Naive thymus-derived CD4-positive, alpha-beta T cell (primary cell): ENCODE measurements at regions not wholly inside any gene's neighbourhood (a gene's known extent, or its start where the extent isn't known, plus 50 kb on each side); places are given as distances from the start of the nearest gene placed in this dataset.

Experiments
- ATAC-seq: fragments of 150-1000 bp; cut with Tn5 transposase; 2 replicates; pipeline ENCODE4 v1.10.0; 2021; ENCODE audit warnings: mild to moderate bottlenecking, moderate library complexity
- CTCF ChIA-PET: fragments of 350-600 bp; sonication (Branson Sonifier 250); formaldehyde crosslinking; loops from one replicate; lab custom pipeline; 2021; ENCODE audit warnings: antibody characterized with exemption; lab: Charles Lee
- POLR2A ChIA-PET: fragments of 350-600 bp; sonication (Branson Sonifier 250); formaldehyde crosslinking; loops from one replicate; lab custom pipeline; 2021; ENCODE audit warnings: antibody characterized with exemption, inconsistent platforms; lab: Charles Lee
- DNase-seq, 9 donors: peaks; one replicate each; pipeline versions ENCODE4 v3.0.0 to v3.0.0-alpha.2; 2020 to 2022; ENCODE audit warnings: mixed read lengths in 1 of 9
- H3K27ac ChIP-seq: one replicate; pipeline ENCODE4 v1.7.0; 2013; ENCODE audit warnings: mild to moderate bottlenecking, low read depth, low read length, moderate library complexity
- H3K27me3 ChIP-seq, 2 donors: one replicate each; pipeline ENCODE4 v1.7.0; 2013; ENCODE audit warnings: low read length in 2 of 2, mild to moderate bottlenecking in 2 of 2, moderate library complexity in 2 of 2; ENCODE audit not compliant: control insufficient read depth in 2 of 2, insufficient read depth in 2 of 2
- H3K36me3 ChIP-seq, 3 experiments: 1 replicate in 2 of 3; 2 replicates in 1 of 3; pipeline ENCODE4 v1.7.0; 2013; ENCODE audit warnings: low read length in 3 of 3, mild to moderate bottlenecking in 3 of 3, moderate library complexity in 1 of 3; ENCODE audit not compliant: insufficient read depth in 3 of 3, control insufficient read depth in 2 of 3
- H3K4me1 ChIP-seq, 2 donors: one replicate each; pipeline ENCODE4 v1.7.0; 2013; ENCODE audit warnings: low read length in 2 of 2, mild to moderate bottlenecking in 2 of 2, moderate library complexity in 1 of 2; ENCODE audit not compliant: control insufficient read depth in 2 of 2, insufficient read depth in 2 of 2
- H3K4me3 ChIP-seq: 2 replicates; pipeline ENCODE4 v1.7.0; 2013; ENCODE audit warnings: mild to moderate bottlenecking, low read length
- H3K9me3 ChIP-seq, 3 experiments: 1 replicate in 2 of 3; 2 replicates in 1 of 3; pipeline ENCODE4 v1.7.0; 2013; ENCODE audit warnings: low read length in 3 of 3; ENCODE audit not compliant: control insufficient read depth in 2 of 3
- H3K27ac Mint-ChIP-seq, 9 donors: one replicate each; pipeline ENCODE4 v1.8.0; 2020 to 2022; ENCODE audit warnings: mixed read lengths in 9 of 9, mild to moderate bottlenecking in 8 of 9, moderate library complexity in 5 of 9, inconsistent platforms in 2 of 9
- H3K27me3 Mint-ChIP-seq, 5 donors: one replicate each; pipeline ENCODE4 v1.8.0; 2021 to 2022; ENCODE audit warnings: mixed read lengths in 5 of 5, mild to moderate bottlenecking in 1 of 5
- H3K36me3 Mint-ChIP-seq, 5 donors: one replicate each; pipeline ENCODE4 v1.8.0; 2020 to 2022; ENCODE audit warnings: mixed read lengths in 5 of 5, mild to moderate bottlenecking in 3 of 5, inconsistent platforms in 1 of 5
- H3K4me1 Mint-ChIP-seq, 7 donors: one replicate each; pipeline ENCODE4 v1.8.0; 2020 to 2022; ENCODE audit warnings: mixed read lengths in 7 of 7, mild to moderate bottlenecking in 3 of 7, inconsistent platforms in 1 of 7
- H3K4me3 Mint-ChIP-seq, 10 donors: one replicate each; pipeline ENCODE4 v1.8.0; 2020 to 2022; ENCODE audit warnings: mild to moderate bottlenecking in 10 of 10, mixed read lengths in 10 of 10, moderate library complexity in 6 of 10, inconsistent platforms in 2 of 10
- H3K9me3 Mint-ChIP-seq, 11 donors: one replicate each; pipeline ENCODE4 v1.8.0; 2020 to 2022; ENCODE audit warnings: mixed read lengths in 11 of 11, mild to moderate bottlenecking in 4 of 11, inconsistent platforms in 1 of 11, moderate library complexity in 1 of 11
- intact Hi-C, 2 donors: fragments of 100-400 bp; cut with micrococcal nuclease; formaldehyde crosslinking; loops; one replicate each; pipeline ENCODE4 v1.15.1; 2023

DNA sequence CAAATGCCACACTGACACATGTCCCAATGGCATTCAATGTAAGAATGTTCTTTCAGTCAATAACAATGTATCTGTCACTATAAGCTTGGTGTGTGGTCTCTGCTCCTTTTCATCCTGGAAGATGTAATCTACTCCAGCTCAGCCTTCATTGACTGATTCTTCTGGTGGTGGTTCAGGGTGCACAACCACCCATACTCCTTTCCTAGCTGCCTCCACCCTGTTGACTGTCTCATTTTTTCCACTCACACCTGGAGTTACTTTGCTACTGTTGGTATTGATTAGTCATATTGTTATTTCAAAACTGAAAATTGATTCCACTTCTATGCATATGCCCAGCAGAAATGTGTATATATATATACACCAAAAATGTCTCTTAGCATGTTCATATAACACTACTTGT lies 140.5 kb downstream of the ASB9 start:
- H3K9me3 Mint-ChIP-seq, result peaks cover 0 to 5% (median 0%) of the 10 kb centered on the region in 11 donors
- ChIA-PET CTCF (no interaction called here), POLR2A (no interaction called here)
- H3K27me3 Mint-ChIP-seq, result peaks cover 0 to 5% (median 0%) of the 10 kb centered on the region in 5 donors
- intact Hi-C loops, result no loop called here
- H3K4me1 Mint-ChIP-seq, result no peaks in the 10 kb centered on the region
- H3K27me3 ChIP-seq, result no peaks in the 10 kb centered on the region
- no peak overlapping the region for H3K4me3 ChIP-seq
- DNase-seq (no peak), ATAC-seq (no peak)
- H3K36me3 ChIP-seq, result no peaks in the 10 kb centered on the region
- peaks cover 0 to 4% (median 0%) of the 10 kb centered on the region in 5 donors for H3K36me3 Mint-ChIP-seq
- H3K27ac Mint-ChIP-seq, result no peak overlapping the region
- no peak overlapping the region for H3K27ac ChIP-seq
- H3K4me3 Mint-ChIP-seq, result no peak overlapping the region
- H3K9me3 ChIP-seq, result no peaks in the 10 kb centered on the region
- no peaks in the 10 kb centered on the region for H3K4me1 ChIP-seq

DNA sequence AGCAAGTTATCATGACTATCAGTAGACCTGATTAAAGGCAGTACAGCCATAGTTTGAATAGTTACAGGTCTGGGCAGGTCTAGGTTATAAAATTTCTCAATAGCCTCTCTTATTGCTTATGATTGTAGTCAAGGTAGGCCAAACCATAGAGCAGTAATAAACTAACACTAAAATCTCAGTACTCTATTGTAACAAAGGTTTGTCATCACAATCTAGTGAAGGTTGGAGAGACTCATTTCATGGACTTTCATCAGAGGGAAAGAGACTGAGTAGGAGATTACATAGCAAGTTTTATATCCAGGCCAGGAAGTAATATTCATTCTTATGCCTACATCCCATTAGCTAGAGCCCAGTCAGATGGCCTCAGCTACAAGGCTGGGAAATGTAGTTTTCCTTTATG lies 141.0 kb downstream of the ASB9 start:
- ChIA-PET CTCF (no interaction called here), POLR2A (no interaction called here)
- intact Hi-C loops, result no loop called here
- Histone ChIP-seq H3K36me3 (no peaks in the 10 kb centered on the region), H3K4me1 (no peaks in the 10 kb centered on the region), H3K27me3 (no peaks in the 10 kb centered on the region), H3K27ac (no peak overlapping the region), H3K9me3 (no peaks in the 10 kb centered on the region), H3K4me3 (no peak overlapping the region)
- no peak overlapping the region for H3K4me3 Mint-ChIP-seq
- H3K4me1 Mint-ChIP-seq, result no peaks in the 10 kb centered on the region
- no peaks in the 10 kb centered on the region for H3K36me3 Mint-ChIP-seq
- peaks cover 0 to 1% (median 0%) of the 10 kb centered on the region in 11 donors for H3K9me3 Mint-ChIP-seq
- DNase-seq (no peak), ATAC-seq (no peak)
- peaks cover 0 to 5% (median 0%) of the 10 kb centered on the region in 5 donors for H3K27me3 Mint-ChIP-seq
- H3K27ac Mint-ChIP-seq, result no peak overlapping the region

DNA sequence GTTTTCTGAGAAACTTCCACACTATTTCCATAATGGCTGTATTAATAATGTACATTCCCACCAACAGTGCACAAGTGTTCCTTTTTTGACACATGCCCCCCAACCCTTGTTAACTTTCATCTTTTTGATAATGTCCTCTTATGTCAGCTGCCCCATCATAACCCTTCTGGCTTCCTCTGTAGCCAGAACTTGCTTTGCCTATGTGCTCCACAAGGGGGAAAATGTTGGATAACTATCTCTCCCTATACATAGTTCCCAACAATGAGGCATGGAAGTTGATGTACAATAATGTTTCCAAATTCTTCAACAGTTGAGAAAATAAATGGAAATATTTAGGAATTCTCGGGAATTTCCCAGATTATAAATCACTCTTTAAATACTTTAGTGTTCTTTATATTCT lies 142.9 kb downstream of the ASB9 start:
- ChIA-PET POLR2A (no interaction called here), CTCF (no interaction called here)
- Histone ChIP-seq H3K27me3 (no peaks in the 10 kb centered on the region), H3K4me3 (no peak overlapping the region), H3K9me3 (no peaks in the 10 kb centered on the region), H3K27ac (no peak overlapping the region), H3K4me1 (no peaks in the 10 kb centered on the region), H3K36me3 (no peaks in the 10 kb centered on the region)
- Mint-ChIP-seq H3K36me3 (no peaks in the 10 kb centered on the region), H3K27ac (no peak overlapping the region), H3K9me3 (no peaks in the 10 kb centered on the region), H3K27me3 (peaks cover 0 to 5% (median 0%) of the 10 kb centered on the region in 5 donors), H3K4me3 (no peak overlapping the region), H3K4me1 (no peaks in the 10 kb centered on the region)
- ATAC-seq, result no peak
- intact Hi-C loops, result no loop called here
- DNase-seq, result no peak

DNA sequence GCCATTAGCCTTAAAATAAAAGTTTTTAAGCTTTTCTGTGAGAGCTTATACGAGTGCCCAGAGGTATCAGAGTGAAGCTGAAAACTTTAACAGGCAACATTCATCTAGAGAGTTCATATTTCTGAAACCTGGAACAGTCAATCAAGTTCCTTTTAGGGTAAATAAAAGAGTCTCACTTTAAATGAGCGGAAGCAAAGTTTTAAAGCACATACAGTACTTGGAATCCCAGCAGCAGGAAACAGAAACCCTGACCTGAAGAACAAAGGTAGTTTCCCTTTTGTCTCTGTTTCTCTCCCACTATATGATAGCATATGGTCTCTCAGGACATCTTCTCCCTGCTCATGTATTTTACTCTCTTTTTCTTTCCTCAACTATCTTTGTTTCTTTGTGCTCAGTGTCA lies 153.0 kb downstream of the ASB9 start:
- H3K27me3 Mint-ChIP-seq, result peaks cover 0 to 2% (median 0%) of the 10 kb centered on the region in 5 donors
- H3K27ac ChIP-seq, result no peak overlapping the region
- H3K4me1 ChIP-seq, result no peaks in the 10 kb centered on the region
- CTCF ChIA-PET, result interaction anchor here (1.1 kb wide), 1 partner anchor 126 kb away, joined by 3 read pairs; no protein-coding TSS in a partner anchor
- H3K27me3 ChIP-seq, result no peaks in the 10 kb centered on the region
- ATAC-seq (no peak), DNase-seq (no peak)
- H3K36me3 ChIP-seq, result no peaks in the 10 kb centered on the region
- H3K36me3 Mint-ChIP-seq, result peaks cover 0 to 2% (median 0%) of the 10 kb centered on the region in 5 donors
- peaks cover 0 to 3% (median 0%) of the 10 kb centered on the region in 7 donors for H3K4me1 Mint-ChIP-seq
- H3K4me3 ChIP-seq, result no peak overlapping the region
- no peaks in the 10 kb centered on the region for H3K9me3 Mint-ChIP-seq
- no peaks in the 10 kb centered on the region for H3K9me3 ChIP-seq
- POLR2A ChIA-PET, result no interaction called here
- intact Hi-C loops, result no loop called here
- no peak overlapping the region for H3K27ac Mint-ChIP-seq
- no peak overlapping the region for H3K4me3 Mint-ChIP-seq

DNA sequence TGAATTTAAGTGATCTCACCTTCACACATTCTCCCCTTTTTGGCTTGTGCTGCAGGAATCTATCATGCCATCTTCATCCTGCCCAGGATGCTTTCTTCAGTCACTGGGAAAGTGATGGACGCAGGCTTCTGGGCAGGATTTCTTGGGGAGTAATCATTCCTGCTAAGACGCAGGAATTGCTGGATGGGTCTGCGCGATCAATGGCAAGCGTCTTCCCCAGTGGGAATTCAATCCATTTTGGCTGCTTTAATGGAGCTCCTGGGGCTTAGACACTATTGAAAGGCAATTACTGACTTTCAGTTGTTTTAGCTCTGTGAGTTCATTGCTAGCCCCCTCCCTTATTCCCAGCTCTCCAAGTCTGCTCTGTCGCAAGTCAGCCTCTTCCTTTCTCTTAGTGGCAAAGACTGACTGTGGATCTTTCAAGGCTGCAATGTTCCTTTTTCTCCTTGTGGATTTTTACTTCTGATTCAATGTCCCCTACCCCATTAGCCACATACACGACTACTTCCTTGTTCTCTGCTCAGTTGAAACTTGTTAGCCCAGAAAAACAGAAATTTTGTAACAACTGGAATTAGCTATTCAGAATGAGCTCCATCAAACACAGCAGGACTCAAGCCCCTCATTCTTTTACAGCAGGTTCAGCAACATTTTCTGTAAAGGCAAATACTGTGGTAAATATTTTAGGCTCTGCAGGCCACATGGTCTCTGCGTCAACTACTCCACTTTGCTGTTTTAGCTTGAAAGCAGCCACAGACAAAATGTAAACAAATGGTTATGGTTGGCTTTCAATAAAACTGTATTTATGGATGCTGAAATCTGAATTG lies 154.9 kb downstream of the ASB9 start:
- no peaks in the 10 kb centered on the region for H3K36me3 ChIP-seq
- no peak for ATAC-seq
- intact Hi-C loops, result no loop called here
- ChIA-PET POLR2A (no interaction called here), CTCF (interaction anchor here (0.6 to 0.7 kb wide), 2 partner anchors 124 to 155 kb away, joined by 3 read pairs; partner anchors contain the start of gene ASB9)
- Mint-ChIP-seq H3K27ac (no peak overlapping the region), H3K4me1 (peaks cover 0 to 3% (median 0%) of the 10 kb centered on the region in 7 donors), H3K36me3 (peaks cover 0 to 2% (median 0%) of the 10 kb centered on the region in 5 donors), H3K27me3 (peaks cover 0 to 2% (median 0%) of the 10 kb centered on the region in 5 donors), H3K9me3 (no peaks in the 10 kb centered on the region), H3K4me3 (no peak overlapping the region)
- no peaks in the 10 kb centered on the region for H3K27me3 ChIP-seq
- no peak for DNase-seq
- no peaks in the 10 kb centered on the region for H3K9me3 ChIP-seq
- no peak overlapping the region for H3K27ac ChIP-seq
- no peaks in the 10 kb centered on the region for H3K4me1 ChIP-seq
- H3K4me3 ChIP-seq, result no peak overlapping the region

DNA sequence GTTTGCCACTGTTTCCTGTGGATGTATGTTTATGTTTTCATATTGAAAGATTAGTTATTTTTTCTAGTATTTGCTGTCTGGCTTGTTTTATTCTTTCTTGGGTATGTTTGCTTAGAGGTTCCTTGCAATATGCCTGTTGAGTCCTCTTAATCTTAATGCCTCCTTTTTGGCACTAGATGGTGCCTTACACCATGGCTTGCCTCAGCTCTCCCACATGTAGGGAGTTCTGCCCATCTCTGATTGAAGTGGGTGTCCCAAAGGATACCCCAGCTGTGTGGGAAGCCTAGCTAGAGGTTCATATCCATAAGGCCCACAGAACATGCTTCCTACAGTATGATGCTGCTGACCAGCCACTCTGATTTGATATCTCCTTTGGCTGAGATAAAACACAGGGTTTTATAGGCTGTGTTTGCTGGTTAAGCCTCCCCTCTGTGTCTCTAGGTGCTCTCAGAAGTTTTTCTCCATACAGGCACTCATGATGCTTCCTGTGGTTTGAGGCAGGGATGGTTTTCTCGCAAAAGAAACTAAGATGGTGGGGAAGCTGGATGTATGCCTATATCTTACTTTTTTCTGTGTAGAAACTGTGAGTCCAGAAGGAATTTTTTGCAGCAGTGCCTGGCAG lies 162.4 kb downstream of the ASB9 start:
- H3K4me1 Mint-ChIP-seq, result peaks cover 0 to 17% (median 7%) of the 10 kb centered on the region in 7 donors
- intact Hi-C loops, result loop anchor here (1.0 kb wide), 3 partner anchors 35 to 136 kb away; no protein-coding TSS in a partner anchor
- Histone ChIP-seq H3K4me1 (no peaks in the 10 kb centered on the region), H3K27me3 (no peaks in the 10 kb centered on the region), H3K9me3 (no peaks in the 10 kb centered on the region), H3K27ac (no peak overlapping the region), H3K36me3 (no peaks in the 10 kb centered on the region), H3K4me3 (no peak overlapping the region)
- peaks cover 0 to 7% (median 0%) of the 10 kb centered on the region in 5 donors for H3K36me3 Mint-ChIP-seq
- H3K27me3 Mint-ChIP-seq, result peaks cover 0 to 9% (median 4%) of the 10 kb centered on the region in 5 donors
- ATAC-seq (no peak), DNase-seq (peak in 1 of 9 donors; percentile 2)
- peaks cover 0 to 24% (median 8%) of the 10 kb centered on the region in 11 donors for H3K9me3 Mint-ChIP-seq
- no peak overlapping the region for H3K4me3 Mint-ChIP-seq
- ChIA-PET CTCF (interaction anchor here (1.6 kb wide), 1 partner anchor 135 kb away, joined by 6 read pairs; no protein-coding TSS in a partner anchor), POLR2A (no interaction called here)
- H3K27ac Mint-ChIP-seq, result no peak overlapping the region
